Kasumi-1 (cell line): ENCODE measurements at regions not wholly inside any gene's neighbourhood (a gene's known extent, or its start where the extent isn't known, plus 50 kb on each side); places are given as distances from the start of the nearest gene placed in this dataset.

Source experiments
- DNase-seq, 2 experiments: peaks; one replicate each; lab custom pipeline; 2025; lab: John Stamatoyannopoulos, UW

DNA sequence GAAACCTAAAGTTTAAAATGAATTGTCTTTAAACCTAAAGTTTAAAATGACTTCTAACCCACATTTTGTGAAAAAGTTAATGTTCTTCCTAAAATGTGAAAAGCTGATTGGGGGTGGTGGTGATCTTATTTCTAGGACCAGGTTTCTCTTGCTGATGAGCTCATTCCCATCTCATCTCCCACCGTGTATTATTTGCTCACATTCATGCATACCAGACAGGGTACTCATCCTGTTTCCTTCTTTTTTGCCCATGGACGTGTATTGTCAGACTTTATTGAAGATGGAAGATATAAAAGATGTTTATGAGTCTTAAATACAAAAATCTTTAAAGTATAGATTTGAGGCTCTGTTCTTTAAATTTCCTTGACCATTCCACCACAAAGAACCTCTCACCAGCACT, 70.1 kb upstream of the MPHOSPH6 start:
- DNase-seq = no peak

GRCh38 chr16:82236875-82237274, 66.9 kb upstream of the MPHOSPH6 start:
- DNase-seq = no peak

DNA sequence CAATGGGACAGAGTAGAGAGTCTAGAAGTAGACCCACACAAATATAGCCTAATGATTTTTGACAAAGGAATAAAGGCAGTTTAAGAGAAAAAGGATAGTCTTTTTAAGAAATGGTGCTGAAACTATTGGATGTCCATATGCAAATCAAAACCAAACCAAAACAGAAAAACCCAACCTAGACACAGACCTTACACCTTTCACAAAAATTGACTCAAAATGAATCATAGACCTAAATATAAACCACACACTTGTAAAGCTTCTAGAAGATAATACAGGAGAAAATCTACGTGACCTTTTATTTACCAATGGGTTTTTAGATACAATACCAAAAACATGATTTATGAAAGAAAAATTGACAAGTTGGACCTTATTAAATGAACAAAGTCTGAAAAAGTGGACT, 66.4 kb upstream of the MPHOSPH6 start:
- DNase-seq = no peak

DNA sequence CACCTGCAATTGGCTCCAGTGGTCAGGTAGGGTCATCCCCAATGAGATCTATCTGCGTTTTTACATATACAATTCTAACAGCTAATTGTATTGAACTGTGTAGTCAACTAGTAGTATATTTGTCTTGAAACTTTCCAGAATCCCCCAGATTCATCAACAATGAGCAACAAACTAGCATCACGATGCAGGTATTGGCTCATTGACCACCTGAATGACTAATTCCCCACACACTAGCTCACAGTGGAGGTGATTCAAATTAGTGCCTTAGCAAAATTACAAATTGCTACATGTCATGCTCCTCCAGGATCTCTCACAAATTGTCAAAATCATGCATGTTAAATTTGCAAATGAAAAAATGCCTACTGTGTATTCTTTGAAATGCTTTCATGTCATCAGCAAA, 62.8 kb upstream of the MPHOSPH6 start:
- no peak for DNase-seq

DNA sequence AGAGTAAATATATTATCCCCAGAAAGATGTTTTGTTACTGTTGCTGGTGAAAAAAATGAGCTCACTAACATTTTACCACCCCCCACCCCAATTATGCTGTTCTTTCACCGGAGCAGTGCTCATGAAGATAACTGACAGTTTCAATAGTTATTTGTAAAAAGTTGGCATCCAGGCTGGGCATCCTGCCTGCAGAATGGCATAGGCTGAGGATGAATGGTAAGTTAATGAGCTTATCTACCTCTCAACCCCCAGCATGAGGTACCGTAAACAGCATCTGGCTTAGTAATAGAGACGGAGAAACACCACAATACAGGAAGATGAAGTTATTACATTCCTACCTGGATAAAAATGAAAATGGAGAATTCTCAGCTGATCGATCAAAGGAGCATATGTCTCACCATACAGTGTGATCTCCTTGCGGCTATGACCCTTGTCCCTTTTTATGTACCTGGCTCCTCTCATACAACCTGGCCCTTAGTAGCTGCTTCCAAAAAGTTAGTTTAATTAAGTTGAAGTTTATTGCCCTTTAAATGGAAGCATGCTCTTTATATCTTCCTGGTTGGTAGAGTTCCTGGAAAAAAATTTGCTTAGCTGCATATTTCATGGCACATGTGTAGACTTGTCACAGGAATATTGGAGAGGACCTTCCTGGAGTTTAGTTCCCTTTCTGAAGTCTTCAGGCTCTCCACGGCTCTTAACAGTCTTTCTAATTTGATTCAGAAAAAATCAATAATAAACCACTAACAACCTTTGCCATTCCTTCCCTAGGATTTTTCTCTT, 61.2 kb upstream of the MPHOSPH6 start:
- DNase-seq = no peak

DNA sequence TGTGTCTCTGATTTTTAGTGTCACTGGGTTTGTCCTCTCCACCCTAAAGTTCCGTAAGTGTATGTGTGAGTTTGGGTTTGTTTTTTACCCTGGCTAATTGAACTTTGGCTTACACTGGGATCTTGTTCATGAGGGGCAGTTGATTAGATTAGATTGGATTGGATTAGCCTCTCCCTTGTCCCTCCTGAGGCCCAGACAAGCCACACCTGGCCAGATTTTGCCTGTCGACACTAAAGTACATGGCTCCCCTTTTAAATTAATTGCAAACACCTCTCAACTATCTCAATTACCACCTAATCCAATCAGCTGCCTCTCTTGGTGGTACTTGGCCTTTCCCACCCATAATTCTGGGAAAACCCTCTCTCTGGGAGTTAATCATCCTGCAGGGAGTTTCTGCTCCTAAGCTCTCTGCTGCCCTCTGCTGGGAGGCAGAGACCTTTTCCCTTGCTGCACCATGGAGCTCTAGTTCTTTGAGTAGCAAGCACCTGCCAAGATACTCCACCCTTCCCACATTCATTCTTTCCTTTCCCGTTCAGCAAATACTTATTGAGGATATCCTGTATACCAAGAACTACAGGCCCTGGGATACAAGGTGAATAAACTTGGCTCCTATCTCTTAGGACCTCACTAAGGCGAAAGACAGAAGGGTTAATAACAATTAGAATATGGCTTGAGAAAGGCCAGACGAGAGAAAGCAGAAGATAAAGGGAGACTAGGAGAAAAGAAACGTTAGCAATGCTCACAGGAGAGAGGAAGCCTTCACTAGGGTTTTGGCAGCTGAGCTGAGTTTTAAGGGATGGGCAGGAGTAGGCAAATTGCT, 60.0 kb upstream of the MPHOSPH6 start:
- peak; percentile 65 to 69 for DNase-seq

DNA sequence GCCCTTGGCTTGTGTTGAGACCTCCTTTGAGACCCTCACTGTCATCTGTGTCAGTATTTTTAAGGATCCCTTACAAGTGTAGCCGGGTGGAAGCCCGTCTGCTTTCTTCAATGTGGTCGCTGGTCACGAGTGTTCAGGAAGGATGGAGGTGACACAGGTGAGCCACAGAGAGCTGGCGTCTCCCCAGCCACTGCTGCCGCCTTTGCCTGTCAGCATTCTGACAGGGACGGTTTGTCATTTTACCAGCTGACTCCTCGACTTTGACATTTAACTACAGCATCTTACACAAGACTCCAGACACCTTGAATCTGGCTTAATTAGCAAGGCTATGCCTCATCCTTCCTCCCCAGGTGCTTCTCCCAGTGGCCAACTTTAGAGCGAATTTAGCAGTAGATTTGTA, 56.3 kb upstream of the MPHOSPH6 start:
- no peak for DNase-seq

GRCh38 chr16:82224821-82225220, 54.8 kb upstream of the MPHOSPH6 start:
- DNase-seq = no peak

DNA sequence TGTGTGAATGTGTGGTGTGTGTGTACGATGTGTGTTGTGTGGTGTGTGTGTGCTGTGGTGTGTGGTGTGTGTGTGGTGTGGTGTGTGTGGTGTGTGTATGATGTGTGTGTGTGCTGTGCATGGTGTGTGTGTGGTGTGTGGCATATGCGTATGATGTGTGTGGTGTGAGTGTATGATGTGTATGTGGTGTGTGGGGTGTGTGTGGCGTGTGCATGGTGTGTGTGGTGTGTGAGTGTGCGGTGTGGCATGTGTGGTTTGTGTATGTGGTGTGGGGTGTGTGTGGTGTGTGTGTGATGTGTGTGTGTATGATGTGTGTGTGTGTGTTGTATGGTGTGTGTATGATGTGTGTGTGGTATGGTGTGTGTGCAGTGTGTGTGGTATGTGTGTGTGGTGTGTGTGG, 50.5 kb upstream of the MPHOSPH6 start:
- no peak for DNase-seq
